Adrenal gland (tissue), 9 donors: ENCODE measurements at regions not wholly inside any gene's neighbourhood (a gene's known extent, or its start where the extent isn't known, plus 50 kb on each side); places are given as distances from the start of the nearest gene placed in this dataset.

ENCODE experiments used
- DNase-seq, 7 donors: peaks; one replicate each; pipeline ENCODE4 v3.0.0-alpha.2; 2019 to 2020
- H3K27ac ChIP-seq, 5 donors: fragments of 200-600 bp; sonication (generic) in 4 of 5; 1 replicate in 3 of 5; 2 replicates in 2 of 5; pipeline versions ENCODE4 v1.5.1 to v1.8.0; 2016 to 2020; ENCODE audit warnings: mild to moderate bottlenecking in 1 of 5
- H3K27me3 ChIP-seq: fragments of 200-600 bp; 2 replicates; pipeline ENCODE4 v1.8.0; 2021
- H3K36me3 ChIP-seq, 2 donors: fragments of 200-600 bp; replicated peaks in 1 of 2; 1 replicate in 1 of 2; 2 replicates in 1 of 2; pipeline versions ENCODE4 v1.5.1 to v1.8.0; 2018 to 2022
- H3K4me1 ChIP-seq, 2 donors: fragments of 200-600 bp; replicated peaks in 1 of 2; 1 replicate in 1 of 2; 2 replicates in 1 of 2; pipeline versions ENCODE4 v1.5.1 to v1.8.0; 2018 to 2021
- H3K4me3 ChIP-seq, 4 donors: fragments of 200-600 bp; sonication (generic) in 3 of 4; one replicate each; pipeline ENCODE4 v1.5.1; 2016 to 2018
- H3K9me3 ChIP-seq, 3 donors: fragments of 200-600 bp; sonication (generic) in 1 of 3; replicated peaks in 1 of 3; 1 replicate in 2 of 3; 2 replicates in 1 of 3; pipeline versions ENCODE4 v1.5.1 to v1.8.0; 2016 to 2021
- CTCF ChIP-seq, 6 experiments: fragments of 450-650 bp in 4 of 6; fragments of 200-600 bp in 2 of 6; sonication (generic) in 1 of 6; IDR thresholded peaks; 1 replicate in 5 of 6; 2 replicates in 1 of 6; pipeline versions ENCODE4 v1.5.1 to v1.8.0; 2016 to 2021; ENCODE audit warnings: antibody characterized with exemption in 6 of 6, mild to moderate bottlenecking in 2 of 6, moderate library complexity in 1 of 6
- POLR2A ChIP-seq, 2 donors: fragments of 450-650 bp; IDR thresholded peaks; one replicate each; pipeline ENCODE4 v1.6.1; 2017; ENCODE audit warnings: antibody characterized with exemption in 2 of 2, mild to moderate bottlenecking in 2 of 2, moderate library complexity in 1 of 2
- WGBS, 4 donors: extraction: QIAGEN DNeasy Blood & Tissue Kit in 2 of 4; methylation state at CpG; one replicate each; pipeline versions ENCODE4 v1.1.5 to v1.1.7; 2013 to 2017; 5-methylcytosine and 5-hydroxymethylcytosine counted together
- intact Hi-C, 2 donors: fragments of 100-400 bp; cut with DNase I; formaldehyde crosslinking; loops; one replicate each; pipeline versions ENCODE4 v1.14.1 to v1.15.0; 2022 to 2023
- donor health status: healthy with polysubstance abuse.
- donor health status: Bipolar disorder and iron deficiency.
- donor health status: DM: yes; HTN: yes; CAD: no.
- donor health status: DM: no; HTN: no; CAD: no.
- donor health status: DM: no; HTN: no; CAD: no.

GRCh38 chr6:870096-870495, 177.2 kb upstream of the EXOC2 start:
- H3K9me3 ChIP-seq: no peaks in the 10 kb centered on the region
- no peak for DNase-seq
- no peak overlapping the region for H3K4me3 ChIP-seq
- no peak overlapping the region for H3K27ac ChIP-seq
- intact Hi-C loops: no loop called here
- no peaks in the 10 kb centered on the region for H3K36me3 ChIP-seq
- WGBS, 4 donors: 73 to 81% (median 74%) methylated on average over 5 of the region's 5 CpGs
- no peak for TF ChIP-seq POLR2A (IDR thresholded peaks at IDR 0.05)
- no peak for TF ChIP-seq CTCF (IDR thresholded peaks at IDR 0.05)
- H3K4me1 ChIP-seq: no peaks in the 10 kb centered on the region
- H3K27me3 ChIP-seq: no peaks in the 10 kb centered on the region

GRCh38 chr6:868201-868600, 175.3 kb upstream of the EXOC2 start:
- H3K36me3 ChIP-seq: no peaks in the 10 kb centered on the region
- intact Hi-C loops: no loop called here
- no peak overlapping the region for H3K27ac ChIP-seq
- TF ChIP-seq POLR2A (IDR thresholded peaks at IDR 0.05): no peak
- TF ChIP-seq CTCF (IDR thresholded peaks at IDR 0.05): no peak
- no peak overlapping the region for H3K4me3 ChIP-seq
- H3K9me3 ChIP-seq: no peaks in the 10 kb centered on the region
- H3K4me1 ChIP-seq: no peaks in the 10 kb centered on the region
- WGBS, 4 donors: 83 to 91% (median 86%) methylated on average over 8 of the region's 8 CpGs
- DNase-seq: no peak
- H3K27me3 ChIP-seq: no peaks in the 10 kb centered on the region

- Histone ChIP-seq H3K27ac (no peak overlapping the region), H3K9me3 (no peaks in the 10 kb centered on the region), H3K36me3 (no peaks in the 10 kb centered on the region), H3K4me1 (no peaks in the 10 kb centered on the region), H3K27me3 (no peaks in the 10 kb centered on the region), H3K4me3 (no peak overlapping the region)
- intact Hi-C loops: no loop called here
- 67 to 81% (median 75%) methylated on average over 5 to 6 of the region's 6 CpGs for WGBS, 4 donors
- DNase-seq: no peak
- TF ChIP-seq POLR2A (IDR thresholded peaks at IDR 0.05) (no peak), CTCF (IDR thresholded peaks at IDR 0.05) (no peak)
Measured at GRCh38 chr6:867378-867777, 174.4 kb upstream of the EXOC2 start.

GRCh38 chr6:866316-866715, 173.4 kb upstream of the EXOC2 start:
- intact Hi-C loops: no loop called here
- H3K4me1 ChIP-seq: no peaks in the 10 kb centered on the region
- H3K27me3 ChIP-seq: no peaks in the 10 kb centered on the region
- TF ChIP-seq POLR2A (IDR thresholded peaks at IDR 0.05): no peak
- TF ChIP-seq CTCF (IDR thresholded peaks at IDR 0.05): no peak
- no peaks in the 10 kb centered on the region for H3K36me3 ChIP-seq
- 73 to 89% (median 74%) methylated on average over 9 of the region's 9 CpGs for WGBS, 4 donors
- no peaks in the 10 kb centered on the region for H3K9me3 ChIP-seq
- no peak for DNase-seq
- no peak overlapping the region for H3K4me3 ChIP-seq
- H3K27ac ChIP-seq: no peak overlapping the region
